Activated CD4-positive, alpha-beta T cell treated with anti-CD3 and anti-CD28 coated beads, Interleukin-2, amount 10 ng/mL, durations not matched to agents 24 days and 14 days (primary cell): ENCODE measurements at regions not wholly inside any gene's neighbourhood (a gene's known extent, or its start where the extent isn't known, plus 50 kb on each side); places are given as distances from the start of the nearest gene placed in this dataset.

Experiments used
- DNase-seq: peaks from one replicate; pipeline ENCODE4 v3.0.0; 2022
- H3K27ac Mint-ChIP-seq: one replicate; pipeline ENCODE4 v1.8.0; 2022; ENCODE audit warnings: mild to moderate bottlenecking, mixed read lengths
- H3K27me3 Mint-ChIP-seq: one replicate; pipeline ENCODE4 v1.8.0; 2022; ENCODE audit warnings: mixed read lengths
- H3K36me3 Mint-ChIP-seq: one replicate; pipeline ENCODE4 v1.8.0; 2022; ENCODE audit warnings: low read depth, mild to moderate bottlenecking, mixed read lengths
- H3K4me1 Mint-ChIP-seq: one replicate; pipeline ENCODE4 v1.8.0; 2021; ENCODE audit warnings: mixed read lengths
- H3K4me3 Mint-ChIP-seq: one replicate; pipeline ENCODE4 v1.8.0; 2022; ENCODE audit warnings: mild to moderate bottlenecking, moderate library complexity, mixed read lengths
- H3K9me3 Mint-ChIP-seq: one replicate; pipeline ENCODE4 v1.8.0; 2021; ENCODE audit warnings: mixed read lengths
- intact Hi-C: fragments of 100-400 bp; cut with micrococcal nuclease; formaldehyde crosslinking; loops from one replicate; pipeline ENCODE4 v1.15.1; 2023

GRCh38 chr12:43099691-43100163 is 452.3 kb downstream of the ADAMTS20 start:
- Mint-ChIP-seq H3K36me3 (no peaks in the 10 kb centered on the region), H3K27ac (no peak overlapping the region), H3K27me3 (no peaks in the 10 kb centered on the region), H3K9me3 (no peaks in the 10 kb centered on the region), H3K4me3 (no peak overlapping the region), H3K4me1 (no peaks in the 10 kb centered on the region)
- DNase-seq = no peak
- intact Hi-C loops = no loop called here

GRCh38 chr12:43098766-43099550 is 453.0 kb downstream of the ADAMTS20 start:
- Mint-ChIP-seq H3K4me1 (no peaks in the 10 kb centered on the region), H3K27me3 (no peaks in the 10 kb centered on the region), H3K9me3 (no peaks in the 10 kb centered on the region), H3K4me3 (no peak overlapping the region), H3K27ac (no peak overlapping the region), H3K36me3 (no peaks in the 10 kb centered on the region)
- intact Hi-C loops = no loop called here
- no peak for DNase-seq

GRCh38 chr12:43098071-43098470 is 453.9 kb downstream of the ADAMTS20 start:
- DNase-seq = no peak
- H3K9me3 Mint-ChIP-seq = no peaks in the 10 kb centered on the region
- H3K4me3 Mint-ChIP-seq = no peak overlapping the region
- H3K27ac Mint-ChIP-seq = no peak overlapping the region
- H3K36me3 Mint-ChIP-seq = no peaks in the 10 kb centered on the region
- no peaks in the 10 kb centered on the region for H3K4me1 Mint-ChIP-seq
- H3K27me3 Mint-ChIP-seq = no peaks in the 10 kb centered on the region
- intact Hi-C loops = no loop called here

DNA sequence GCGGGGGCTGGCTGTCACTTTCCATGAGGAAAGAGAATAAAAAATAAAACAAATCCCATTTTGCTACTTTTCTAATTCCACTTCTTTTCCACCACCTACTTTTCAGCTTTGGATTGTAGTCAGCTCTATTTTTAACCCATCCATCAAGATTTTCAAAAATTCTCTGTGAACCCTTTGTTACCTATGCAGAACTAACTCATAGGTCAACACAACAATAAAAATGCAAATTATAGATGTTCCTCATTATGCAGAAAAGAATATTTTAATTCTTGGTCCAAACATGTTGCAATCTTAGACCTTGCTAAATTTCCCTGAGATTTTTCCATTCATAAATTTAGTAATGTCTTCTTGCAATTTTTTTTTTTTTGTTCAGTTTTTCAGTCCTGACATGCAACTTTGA is 454.5 kb downstream of the ADAMTS20 start:
- Mint-ChIP-seq H3K4me3 (no peak overlapping the region), H3K9me3 (no peaks in the 10 kb centered on the region), H3K27me3 (no peaks in the 10 kb centered on the region), H3K27ac (no peak overlapping the region), H3K36me3 (no peaks in the 10 kb centered on the region), H3K4me1 (no peaks in the 10 kb centered on the region)
- intact Hi-C loops = no loop called here
- no peak for DNase-seq

GRCh38 chr12:43095669-43096280 is 456.2 kb downstream of the ADAMTS20 start:
- DNase-seq = no peak
- H3K4me1 Mint-ChIP-seq = no peaks in the 10 kb centered on the region
- H3K4me3 Mint-ChIP-seq = no peak overlapping the region
- no peaks in the 10 kb centered on the region for H3K36me3 Mint-ChIP-seq
- H3K9me3 Mint-ChIP-seq = peaks cover 4% of the 10 kb centered on the region
- no peak overlapping the region for H3K27ac Mint-ChIP-seq
- intact Hi-C loops = no loop called here
- H3K27me3 Mint-ChIP-seq = no peaks in the 10 kb centered on the region

GRCh38 chr12:43094886-43095575 is 457.0 kb downstream of the ADAMTS20 start:
- H3K27me3 Mint-ChIP-seq = no peaks in the 10 kb centered on the region
- intact Hi-C loops = no loop called here
- no peak overlapping the region for H3K4me3 Mint-ChIP-seq
- DNase-seq = no peak
- H3K27ac Mint-ChIP-seq = no peak overlapping the region
- no peaks in the 10 kb centered on the region for H3K36me3 Mint-ChIP-seq
- H3K4me1 Mint-ChIP-seq = no peaks in the 10 kb centered on the region
- H3K9me3 Mint-ChIP-seq = peaks cover 4% of the 10 kb centered on the region

DNA sequence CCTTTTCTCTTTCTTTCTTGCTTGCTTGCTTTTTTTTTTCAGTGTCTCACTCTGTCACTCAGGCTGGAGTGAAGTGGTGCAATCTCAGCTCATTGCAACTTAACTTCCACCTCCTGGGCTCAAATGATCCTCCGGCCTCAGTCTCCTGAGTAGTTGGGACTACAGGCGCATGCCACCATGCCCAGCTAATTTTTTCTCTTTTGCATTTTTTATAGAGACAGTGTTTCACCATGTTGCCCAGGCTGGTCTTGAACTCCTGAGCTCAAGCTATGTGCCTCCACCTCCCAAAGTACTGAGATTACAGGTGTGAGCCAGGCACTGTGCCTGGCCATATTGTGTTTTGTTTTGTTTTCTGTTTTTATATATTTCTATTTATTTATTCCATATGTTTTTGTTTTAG is 461.0 kb downstream of the ADAMTS20 start:
- Mint-ChIP-seq H3K27me3 (no peaks in the 10 kb centered on the region), H3K4me1 (no peaks in the 10 kb centered on the region), H3K36me3 (no peaks in the 10 kb centered on the region), H3K9me3 (peaks cover 9% of the 10 kb centered on the region), H3K4me3 (no peak overlapping the region), H3K27ac (no peak overlapping the region)
- intact Hi-C loops = no loop called here
- DNase-seq = no peak

- no peaks in the 10 kb centered on the region for H3K27me3 Mint-ChIP-seq
- no peaks in the 10 kb centered on the region for H3K36me3 Mint-ChIP-seq
- H3K9me3 Mint-ChIP-seq = peaks cover 9% of the 10 kb centered on the region
- no peaks in the 10 kb centered on the region for H3K4me1 Mint-ChIP-seq
- intact Hi-C loops = no loop called here
- H3K4me3 Mint-ChIP-seq = no peak overlapping the region
- no peak overlapping the region for H3K27ac Mint-ChIP-seq
- DNase-seq = no peak
These were observed 464.6 kb downstream of the ADAMTS20 start for GRCh38 chr12:43087195-43088091.

GRCh38 chr12:43079476-43079875 is 472.5 kb downstream of the ADAMTS20 start:
- no peaks in the 10 kb centered on the region for H3K9me3 Mint-ChIP-seq
- no peaks in the 10 kb centered on the region for H3K4me1 Mint-ChIP-seq
- H3K4me3 Mint-ChIP-seq = no peak overlapping the region

GRCh38 chr12:43078976-43079375 is 473.0 kb downstream of the ADAMTS20 start:
- DNase-seq = no peak
- no peak overlapping the region for H3K27ac Mint-ChIP-seq
- H3K4me1 Mint-ChIP-seq = no peaks in the 10 kb centered on the region
- no peak overlapping the region for H3K4me3 Mint-ChIP-seq
- intact Hi-C loops = no loop called here
- no peaks in the 10 kb centered on the region for H3K36me3 Mint-ChIP-seq
- H3K27me3 Mint-ChIP-seq = no peaks in the 10 kb centered on the region
- no peaks in the 10 kb centered on the region for H3K9me3 Mint-ChIP-seq

More at GRCh38 chr12:43079476-43079875, 472.5 kb downstream of the ADAMTS20 start:
- intact Hi-C loops = no loop called here
- Mint-ChIP-seq H3K27me3 (no peaks in the 10 kb centered on the region), H3K36me3 (no peaks in the 10 kb centered on the region), H3K27ac (no peak overlapping the region)
- no peak for DNase-seq

DNA sequence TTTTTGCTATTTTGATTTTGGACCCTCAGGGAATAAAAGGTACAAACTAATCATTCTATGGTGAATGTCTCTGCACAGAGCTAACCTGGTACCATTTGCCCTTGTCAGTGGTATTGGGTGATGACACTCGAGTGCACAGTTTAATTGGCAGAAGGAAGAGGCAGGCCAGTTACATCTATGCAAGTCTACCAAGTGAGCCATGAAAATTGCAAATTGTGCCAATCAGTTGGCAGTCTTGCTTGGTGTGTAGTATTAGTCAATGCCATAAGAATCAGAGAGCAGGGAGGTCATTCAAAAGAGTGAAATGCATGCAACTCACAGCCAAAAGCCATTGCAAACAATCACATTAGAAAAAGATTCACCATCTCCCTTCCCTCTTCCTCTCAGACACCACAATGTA is 479.6 kb downstream of the ADAMTS20 start:
- H3K27me3 Mint-ChIP-seq = no peaks in the 10 kb centered on the region
- no peak for DNase-seq
- intact Hi-C loops = no loop called here
- no peaks in the 10 kb centered on the region for H3K4me1 Mint-ChIP-seq
- H3K27ac Mint-ChIP-seq = no peak overlapping the region
- no peaks in the 10 kb centered on the region for H3K9me3 Mint-ChIP-seq
- no peak overlapping the region for H3K4me3 Mint-ChIP-seq
- no peaks in the 10 kb centered on the region for H3K36me3 Mint-ChIP-seq

- intact Hi-C loops = no loop called here
- H3K27me3 Mint-ChIP-seq = no peaks in the 10 kb centered on the region
- no peak for DNase-seq
- no peak overlapping the region for H3K4me3 Mint-ChIP-seq
- no peaks in the 10 kb centered on the region for H3K4me1 Mint-ChIP-seq
- no peak overlapping the region for H3K27ac Mint-ChIP-seq
- H3K36me3 Mint-ChIP-seq = no peaks in the 10 kb centered on the region
- H3K9me3 Mint-ChIP-seq = no peaks in the 10 kb centered on the region
These were observed 480.2 kb upstream of the PRICKLE1 start for GRCh38 chr12:43069768-43070221.

- intact Hi-C loops = no loop called here
- H3K4me3 Mint-ChIP-seq = no peak overlapping the region
- H3K36me3 Mint-ChIP-seq = no peaks in the 10 kb centered on the region
- H3K27ac Mint-ChIP-seq = no peak overlapping the region
- DNase-seq = no peak
- no peaks in the 10 kb centered on the region for H3K27me3 Mint-ChIP-seq
- no peaks in the 10 kb centered on the region for H3K4me1 Mint-ChIP-seq
- H3K9me3 Mint-ChIP-seq = no peaks in the 10 kb centered on the region
These were observed 476.9 kb upstream of the PRICKLE1 start for GRCh38 chr12:43066471-43066870.
